H54 (cell line): ENCODE measurements at regions not wholly inside any gene's neighbourhood (a gene's known extent, or its start where the extent isn't known, plus 50 kb on each side); places are given as distances from the start of the nearest gene placed in this dataset.

ENCODE experiments used
- DNase-seq: peaks from one replicate; pipeline ENCODE4 v3.0.0; 2011; ENCODE audit warnings: low spot score, mixed read lengths; ENCODE audit not compliant: insufficient read length
- FAIRE-seq: peaks from 3 replicates; lab custom pipeline; 2011; peaks lifted over from hg19 to GRCh38; lab: Jason Lieb, UNC
- POLR2A ChIP-seq: IDR thresholded peaks from 2 replicates; pipeline ENCODE4 v1.6.1; 2011; ENCODE audit warnings: low read depth, mild to moderate bottlenecking, low read length

GRCh38 chr13:40074338-40074737 is 418.9 kb downstream of the COG6 start:
- FAIRE-seq, result no peak

GRCh38 chr13:40075281-40075680 is 419.8 kb downstream of the COG6 start:
- TF ChIP-seq POLR2A, result no peak
- FAIRE-seq (no peak), DNase-seq (no peak)

More at GRCh38 chr13:40074338-40074737, 418.9 kb downstream of the COG6 start:
- TF ChIP-seq POLR2A, result no peak
- DNase-seq, result no peak

GRCh38 chr13:40076765-40077362 is 421.4 kb downstream of the COG6 start:
- no peak for DNase-seq
- no peak for FAIRE-seq
- no peak for TF ChIP-seq POLR2A

- no peak for DNase-seq
- no peak for FAIRE-seq
- TF ChIP-seq POLR2A, result no peak
Measured at GRCh38 chr13:40077396-40078027, 422.1 kb downstream of the COG6 start.

GRCh38 chr13:40079721-40080120 is 424.3 kb downstream of the COG6 start:
- no peak for TF ChIP-seq POLR2A
- no peak for FAIRE-seq

GRCh38 chr13:40080676-40081075 is 425.2 kb downstream of the COG6 start:
- TF ChIP-seq POLR2A, result no peak
- FAIRE-seq, result no peak
- DNase-seq, result no peak

More at GRCh38 chr13:40079721-40080120, 424.3 kb downstream of the COG6 start:
- DNase-seq, result no peak

GRCh38 chr13:40082639-40083038 is 427.2 kb downstream of the COG6 start:
- FAIRE-seq (no peak), DNase-seq (no peak)
- TF ChIP-seq POLR2A, result no peak

GRCh38 chr13:40083841-40084240 is 428.4 kb downstream of the COG6 start:
- DNase-seq, result no peak
- TF ChIP-seq POLR2A, result no peak
- no peak for FAIRE-seq

- no peak for FAIRE-seq
- no peak for TF ChIP-seq POLR2A
- no peak for DNase-seq
Measured at GRCh38 chr13:40084934-40085333, 429.5 kb downstream of the COG6 start.

GRCh38 chr13:40087091-40088002 is 431.9 kb downstream of the COG6 start:
- DNase-seq (no peak), FAIRE-seq (no peak)
- no peak for TF ChIP-seq POLR2A

- FAIRE-seq, result no peak
- TF ChIP-seq POLR2A, result no peak
Measured at GRCh38 chr13:40094056-40094455, 438.6 kb downstream of the COG6 start.

GRCh38 chr13:40095695-40096356 is 440.4 kb downstream of the COG6 start:
- TF ChIP-seq POLR2A, result no peak
- DNase-seq (no peak), FAIRE-seq (no peak)

More at GRCh38 chr13:40094056-40094455, 438.6 kb downstream of the COG6 start:
- DNase-seq, result no peak

- no peak for TF ChIP-seq POLR2A
- FAIRE-seq, result no peak
Measured at GRCh38 chr13:40096357-40096901, 441.0 kb downstream of the COG6 start.

GRCh38 chr13:40098246-40098645 is 442.8 kb downstream of the COG6 start:
- TF ChIP-seq POLR2A, result no peak
- DNase-seq, result no peak
- no peak for FAIRE-seq

More at GRCh38 chr13:40096357-40096901, 441.0 kb downstream of the COG6 start:
- DNase-seq, result no peak
